ENCODE measurements at regions not wholly inside any gene's neighbourhood (a gene's known extent, or its start where the extent isn't known, plus 50 kb on each side); places are given as distances from the start of the nearest gene placed in this dataset.

- no peak for TF ChIP-seq CTCF (IDR thresholded peaks at IDR 0.05)
- TF ChIP-seq POLR2A (IDR thresholded peaks at IDR 0.05), result no peak
- TF ChIP-seq EP300 (IDR thresholded peaks at IDR 0.05; ENCODE audit: low read depth), result no peak
- no peak for TF ChIP-seq POLR2AphosphoS5 (IDR thresholded peaks at IDR 0.05)
Observed at GRCh38 chr13:67696775-67697174, 466.6 kb upstream of the PCDH9 start.

Measured in transverse colon (tissue), 4 donors.